MM.1S (cell line): ENCODE measurements at regions not wholly inside any gene's neighbourhood (a gene's known extent, or its start where the extent isn't known, plus 50 kb on each side); places are given as distances from the start of the nearest gene placed in this dataset.

ENCODE experiments used
- DNase-seq: peaks from one replicate; pipeline ENCODE4 v3.0.0-alpha.2; 2015
- H2AFZ ChIP-seq: fragments of 300-600 bp; sonication (generic); 2 replicates; pipeline ENCODE4 v1.6.0; 2016; ENCODE audit warnings: antibody characterized with exemption, low read length
- H3F3A ChIP-seq: fragments of 300-600 bp; sonication (generic); 2 replicates; pipeline ENCODE4 v1.6.1; 2016; ENCODE audit warnings: mild to moderate bottlenecking, antibody characterized with exemption, low read length, moderate library complexity, mixed read lengths; ENCODE audit not compliant: insufficient read depth
- H3K27ac ChIP-seq: fragments of 300-600 bp; sonication (generic); 2 replicates; pipeline ENCODE4 v1.5.1; 2016; ENCODE audit warnings: mild to moderate bottlenecking, low read length
- H3K27me3 ChIP-seq: fragments of 300-600 bp; sonication (generic); replicated peaks from 2 replicates; pipeline ENCODE4 v1.6.0; 2016; ENCODE audit warnings: low read length; ENCODE audit not compliant: insufficient read depth
- H3K36me3 ChIP-seq: fragments of 300-600 bp; sonication (generic); replicated peaks from 2 replicates; pipeline ENCODE4 v1.6.1; 2016; ENCODE audit warnings: mild to moderate bottlenecking, low read length, mixed read lengths; ENCODE audit not compliant: insufficient read depth
- H3K4me1 ChIP-seq: fragments of 300-600 bp; sonication (generic); 2 replicates; pipeline ENCODE4 v1.6.1; 2016; ENCODE audit warnings: low read length, mixed read lengths
- H3K4me2 ChIP-seq: fragments of 300-600 bp; sonication (generic); 2 replicates; pipeline ENCODE4 v1.6.0; 2016; ENCODE audit warnings: low read depth, low read length
- H3K4me3 ChIP-seq: fragments of 300-600 bp; sonication (generic); 2 replicates; pipeline ENCODE4 v1.5.1; 2016; ENCODE audit warnings: low read length, mixed read lengths
- H3K79me2 ChIP-seq: fragments of 300-600 bp; sonication (generic); 2 replicates; pipeline ENCODE4 v1.6.1; 2016; ENCODE audit warnings: mixed run types, low read length, mixed read lengths
- H3K9ac ChIP-seq: fragments of 300-600 bp; sonication (generic); 2 replicates; pipeline ENCODE4 v1.6.1; 2016; ENCODE audit warnings: low read length, mixed read lengths
- H3K9me2 ChIP-seq: fragments of 300-600 bp; sonication (generic); replicated peaks from 2 replicates; pipeline ENCODE4 v1.6.1; 2016; ENCODE audit warnings: mild to moderate bottlenecking, low read length, mixed read lengths; ENCODE audit not compliant: insufficient read depth
- H3K9me3 ChIP-seq: fragments of 300-600 bp; sonication (generic); replicated peaks from 2 replicates; pipeline ENCODE4 v1.6.1; 2016; ENCODE audit warnings: mild to moderate bottlenecking, low read length, mixed read lengths; ENCODE audit not compliant: insufficient read depth
- H4K20me1 ChIP-seq: fragments of 300-600 bp; sonication (generic); 2 replicates; pipeline ENCODE4 v1.6.1; 2016; ENCODE audit warnings: mild to moderate bottlenecking, low read length, moderate library complexity, mixed read lengths; ENCODE audit not compliant: insufficient read depth
- CTCF ChIP-seq: fragments of 300-600 bp; sonication (generic); IDR thresholded peaks from 2 replicates; pipeline ENCODE4 v1.5.1; 2016; ENCODE audit warnings: antibody characterized with exemption, low read length, mixed read lengths
- EZH2 ChIP-seq: fragments of 300-600 bp; sonication (generic); optimal IDR thresholded peaks from 2 replicates; pipeline ENCODE3; 2017; ENCODE audit warnings: low read depth, mild to moderate bottlenecking, antibody characterized with exemption, low read length, mixed read lengths
- EZH2phosphoT487 ChIP-seq: fragments of 300-600 bp; sonication (generic); IDR thresholded peaks from 2 replicates; pipeline ENCODE4 v1.6.1; 2018; ENCODE audit warnings: antibody characterized with exemption, low read length

DNA sequence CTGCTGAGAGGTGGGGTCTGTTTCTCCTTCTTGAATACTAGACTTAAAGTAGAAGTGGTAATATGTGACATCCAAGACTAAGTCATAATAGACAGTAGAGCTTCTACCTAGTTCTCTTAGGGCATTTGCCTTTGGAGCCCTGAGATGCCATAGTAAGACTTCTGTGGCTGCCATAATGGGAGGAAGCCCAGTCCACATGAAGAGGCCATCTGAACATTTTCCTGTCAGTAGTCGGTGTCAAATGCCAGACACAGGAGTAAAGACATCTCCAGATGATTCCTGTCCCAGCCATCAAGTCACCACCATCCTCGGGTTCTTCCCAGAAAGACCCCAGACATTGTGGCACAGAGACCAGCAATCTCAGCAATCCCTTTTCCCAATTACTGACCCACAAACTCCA is 58.1 kb upstream of the IRX6 start:
- H3K27me3 ChIP-seq = no peaks in the 10 kb centered on the region
- H3F3A ChIP-seq = no peaks in the 10 kb centered on the region
- no peaks in the 10 kb centered on the region for H3K79me2 ChIP-seq
- DNase-seq = no peak
- H4K20me1 ChIP-seq = no peaks in the 10 kb centered on the region
- no peaks in the 10 kb centered on the region for H3K9me3 ChIP-seq
- H3K36me3 ChIP-seq = no peaks in the 10 kb centered on the region
- H3K4me3 ChIP-seq = no peak overlapping the region
- H2AFZ ChIP-seq = no peak overlapping the region
- H3K27ac ChIP-seq = no peak overlapping the region
- H3K4me2 ChIP-seq = no peak overlapping the region
- TF ChIP-seq CTCF = no peak
- no peaks in the 10 kb centered on the region for H3K4me1 ChIP-seq
- H3K9ac ChIP-seq = no peak overlapping the region
- no peaks in the 10 kb centered on the region for H3K9me2 ChIP-seq

DNA sequence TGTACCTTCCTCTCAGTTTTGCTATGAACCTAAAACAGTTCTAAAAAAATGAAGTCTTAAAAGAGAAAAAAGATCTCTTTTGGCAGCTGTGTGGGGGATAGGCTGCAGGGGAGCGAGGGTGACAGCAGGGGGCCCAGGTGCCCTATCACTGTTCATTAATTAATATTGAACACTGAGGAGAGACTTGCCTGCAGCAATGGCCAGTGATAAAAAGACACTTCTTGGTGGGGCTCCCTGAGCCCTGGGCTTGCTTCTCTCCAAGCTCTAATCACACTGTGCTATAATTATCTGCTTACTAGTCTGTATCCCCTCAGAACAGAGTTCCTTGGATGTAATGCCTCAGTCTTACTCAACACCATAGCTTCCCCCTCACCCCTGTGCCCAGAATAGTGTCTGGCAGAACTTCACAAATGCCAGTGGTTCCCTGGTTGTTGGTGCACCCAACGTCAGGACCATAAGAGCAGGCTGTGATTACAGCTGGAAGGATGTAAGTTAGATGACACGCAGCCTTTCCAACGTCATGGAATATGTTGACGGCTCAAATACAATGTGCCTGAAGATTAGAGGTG is 52.0 kb upstream of the IRX6 start:
- no peak overlapping the region for H3K9ac ChIP-seq
- H3K36me3 ChIP-seq = no peaks in the 10 kb centered on the region
- no peaks in the 10 kb centered on the region for H3K9me2 ChIP-seq
- no peak for DNase-seq
- H3K4me3 ChIP-seq = no peak overlapping the region
- H3K9me3 ChIP-seq = no peaks in the 10 kb centered on the region
- no peak overlapping the region for H2AFZ ChIP-seq
- no peaks in the 10 kb centered on the region for H3K79me2 ChIP-seq
- no peaks in the 10 kb centered on the region for H3F3A ChIP-seq
- no peaks in the 10 kb centered on the region for H3K27me3 ChIP-seq
- TF ChIP-seq CTCF (no peak), EZH2 (no peak), EZH2phosphoT487 (no peak)
- no peak overlapping the region for H3K27ac ChIP-seq
- H3K4me1 ChIP-seq = no peaks in the 10 kb centered on the region
- H3K4me2 ChIP-seq = no peak overlapping the region
- H4K20me1 ChIP-seq = no peaks in the 10 kb centered on the region

GRCh38 chr16:55272744-55273143 is 51.3 kb upstream of the IRX6 start:
- no peaks in the 10 kb centered on the region for H3K9me2 ChIP-seq
- no peaks in the 10 kb centered on the region for H3K27me3 ChIP-seq
- TF ChIP-seq CTCF (no peak), EZH2 (no peak), EZH2phosphoT487 (no peak)
- no peaks in the 10 kb centered on the region for H3K79me2 ChIP-seq
- no peak overlapping the region for H3K4me2 ChIP-seq
- H3K4me1 ChIP-seq = no peaks in the 10 kb centered on the region
- H3K9me3 ChIP-seq = no peaks in the 10 kb centered on the region
- DNase-seq = no peak
- no peak overlapping the region for H3K4me3 ChIP-seq
- no peaks in the 10 kb centered on the region for H3F3A ChIP-seq
- no peak overlapping the region for H3K9ac ChIP-seq
- no peaks in the 10 kb centered on the region for H4K20me1 ChIP-seq
- no peak overlapping the region for H3K27ac ChIP-seq
- no peaks in the 10 kb centered on the region for H3K36me3 ChIP-seq
- H2AFZ ChIP-seq = no peak overlapping the region

- H3F3A ChIP-seq = no peaks in the 10 kb centered on the region
- H3K4me1 ChIP-seq = no peaks in the 10 kb centered on the region
- no peak for DNase-seq
- H3K9me2 ChIP-seq = no peaks in the 10 kb centered on the region
- H3K4me3 ChIP-seq = no peak overlapping the region
- no peak for TF ChIP-seq CTCF
- no peak for TF ChIP-seq EZH2
- TF ChIP-seq EZH2phosphoT487 = no peak
- H2AFZ ChIP-seq = no peak overlapping the region
- H3K9ac ChIP-seq = no peak overlapping the region
- H3K27me3 ChIP-seq = no peaks in the 10 kb centered on the region
- H4K20me1 ChIP-seq = no peaks in the 10 kb centered on the region
- H3K9me3 ChIP-seq = no peaks in the 10 kb centered on the region
- H3K36me3 ChIP-seq = no peaks in the 10 kb centered on the region
- no peak overlapping the region for H3K27ac ChIP-seq
- H3K79me2 ChIP-seq = no peaks in the 10 kb centered on the region
- no peak overlapping the region for H3K4me2 ChIP-seq
Observed at GRCh38 chr16:55273356-55273755, 50.6 kb upstream of the IRX6 start.
